B cell (primary cell): ENCODE measurements at regions not wholly inside any gene's neighbourhood (a gene's known extent, or its start where the extent isn't known, plus 50 kb on each side); places are given as distances from the start of the nearest gene placed in this dataset.

ENCODE experiments used
- EZH2 ChIP-seq: IDR thresholded peaks from 2 replicates; pipeline ENCODE4 v1.6.1; 2012; ENCODE audit warnings: borderline replicate concordance, low read depth, mild to moderate bottlenecking, moderate library complexity, low read length; ENCODE audit not compliant: insufficient read depth, poor library complexity, severe bottlenecking
- TF ChIP-seq, protein P1 (sequence below): fragments of 200-600 bp; IDR thresholded peaks from one replicate; pipeline ENCODE4 v1.8.0; 2022; ENCODE audit warnings: antibody characterized with exemption, mild to moderate bottlenecking

DNA sequence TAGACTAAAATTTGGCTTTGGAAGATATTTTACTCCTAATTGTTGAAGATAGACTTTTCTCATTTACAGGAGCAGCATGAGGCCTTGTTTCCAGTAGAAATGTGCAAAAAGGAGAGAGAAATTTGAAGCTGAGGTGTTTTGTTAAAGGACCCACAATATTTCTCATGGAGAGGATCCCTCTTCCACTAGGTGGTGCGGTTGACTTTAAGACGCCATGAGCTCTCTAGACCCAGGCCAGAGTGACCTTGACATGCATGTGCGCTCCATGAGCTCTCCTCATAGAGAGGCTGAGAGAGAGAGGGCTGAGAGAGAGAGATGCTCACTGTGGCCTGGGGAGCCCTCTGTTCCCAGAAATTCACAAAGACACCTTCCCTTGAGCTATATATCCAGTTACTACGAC lies 861.2 kb upstream of the EYS start:
- TF ChIP-seq, protein P1, sequence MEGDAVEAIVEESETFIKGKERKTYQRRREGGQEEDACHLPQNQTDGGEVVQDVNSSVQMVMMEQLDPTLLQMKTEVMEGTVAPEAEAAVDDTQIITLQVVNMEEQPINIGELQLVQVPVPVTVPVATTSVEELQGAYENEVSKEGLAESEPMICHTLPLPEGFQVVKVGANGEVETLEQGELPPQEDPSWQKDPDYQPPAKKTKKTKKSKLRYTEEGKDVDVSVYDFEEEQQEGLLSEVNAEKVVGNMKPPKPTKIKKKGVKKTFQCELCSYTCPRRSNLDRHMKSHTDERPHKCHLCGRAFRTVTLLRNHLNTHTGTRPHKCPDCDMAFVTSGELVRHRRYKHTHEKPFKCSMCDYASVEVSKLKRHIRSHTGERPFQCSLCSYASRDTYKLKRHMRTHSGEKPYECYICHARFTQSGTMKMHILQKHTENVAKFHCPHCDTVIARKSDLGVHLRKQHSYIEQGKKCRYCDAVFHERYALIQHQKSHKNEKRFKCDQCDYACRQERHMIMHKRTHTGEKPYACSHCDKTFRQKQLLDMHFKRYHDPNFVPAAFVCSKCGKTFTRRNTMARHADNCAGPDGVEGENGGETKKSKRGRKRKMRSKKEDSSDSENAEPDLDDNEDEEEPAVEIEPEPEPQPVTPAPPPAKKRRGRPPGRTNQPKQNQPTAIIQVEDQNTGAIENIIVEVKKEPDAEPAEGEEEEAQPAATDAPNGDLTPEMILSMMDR, result no peak
- TF ChIP-seq EZH2, result no peak
